GM19239 (cell line): ENCODE measurements at regions not wholly inside any gene's neighbourhood (a gene's known extent, or its start where the extent isn't known, plus 50 kb on each side); places are given as distances from the start of the nearest gene placed in this dataset.
"Not testable (repeated sequence)": the region's sequence is repeated elsewhere in the genome, so short reads cannot be mapped to it uniquely, and the experiment has no call there.

Experiments
- DNase-seq: peaks from one replicate; pipeline ENCODE4 v3.0.0; 2011; ENCODE audit warnings: low spot score; ENCODE audit not compliant: insufficient read length
- FAIRE-seq: peaks from 2 replicates; lab custom pipeline; 2011; peaks lifted over from hg19 to GRCh38; lab: Jason Lieb, UNC

DNA sequence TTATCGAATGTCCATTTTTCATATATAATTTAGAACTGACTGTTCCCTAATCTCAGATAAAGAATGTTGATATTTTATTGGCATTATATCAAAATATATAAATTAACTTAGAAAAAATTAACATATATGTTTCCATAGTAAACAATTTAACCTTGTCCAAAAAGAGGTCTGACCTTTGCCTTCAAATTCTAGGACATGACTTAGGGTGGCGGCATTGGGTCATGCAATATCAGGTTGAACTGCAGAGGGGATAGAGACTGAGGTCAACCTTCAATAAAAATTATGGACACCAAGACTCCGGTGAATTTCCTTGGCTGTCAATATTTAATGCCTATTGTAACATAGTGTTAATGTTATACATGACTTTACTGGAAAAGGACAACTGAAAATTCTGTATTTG lies 199.8 kb downstream of the RPL10L start:
- no peak for DNase-seq
- no peak for FAIRE-seq

DNA sequence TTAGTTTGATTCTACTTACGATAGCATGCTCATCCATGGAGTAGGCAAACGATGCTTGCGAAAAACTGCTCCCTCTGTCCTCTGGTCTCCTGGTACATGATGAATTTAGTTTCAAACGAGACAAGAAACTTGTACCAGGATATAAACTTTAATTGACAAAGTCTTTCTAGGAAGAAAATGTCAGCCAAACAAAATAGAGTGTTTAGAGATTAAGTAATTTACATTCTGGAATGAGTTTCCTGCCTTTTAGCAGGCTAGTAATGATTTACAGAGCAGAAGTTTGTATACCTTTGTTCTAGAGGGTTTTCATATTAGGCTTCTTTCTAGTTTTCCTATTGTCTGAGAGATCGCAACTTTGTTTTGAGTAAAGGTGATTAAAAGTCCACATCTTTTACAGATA lies 206.9 kb downstream of the RPL10L start:
- DNase-seq, result no peak

DNA sequence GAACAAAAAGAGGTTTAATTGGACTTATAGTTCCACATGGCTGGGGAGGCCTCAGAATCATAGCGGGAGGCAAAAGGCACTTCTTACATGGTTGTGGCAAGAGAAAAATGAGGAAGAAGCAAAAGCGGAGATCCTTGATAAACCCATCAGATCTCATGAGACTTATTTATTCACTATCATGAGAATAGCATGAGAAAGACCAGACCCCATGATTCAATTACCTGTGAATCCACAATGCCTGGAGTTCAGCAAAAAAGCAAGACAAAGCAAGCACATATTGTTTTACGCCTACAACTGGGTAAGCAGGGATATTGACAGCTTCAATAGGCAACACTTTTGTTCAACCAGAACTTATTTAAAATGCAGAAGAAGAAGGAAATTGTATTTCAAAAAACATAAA lies 218.2 kb downstream of the RPL10L start:
- DNase-seq (no peak), FAIRE-seq (no peak)

More for the DNA sequence above, 206.9 kb downstream of the RPL10L start:
- FAIRE-seq, result no peak

DNA sequence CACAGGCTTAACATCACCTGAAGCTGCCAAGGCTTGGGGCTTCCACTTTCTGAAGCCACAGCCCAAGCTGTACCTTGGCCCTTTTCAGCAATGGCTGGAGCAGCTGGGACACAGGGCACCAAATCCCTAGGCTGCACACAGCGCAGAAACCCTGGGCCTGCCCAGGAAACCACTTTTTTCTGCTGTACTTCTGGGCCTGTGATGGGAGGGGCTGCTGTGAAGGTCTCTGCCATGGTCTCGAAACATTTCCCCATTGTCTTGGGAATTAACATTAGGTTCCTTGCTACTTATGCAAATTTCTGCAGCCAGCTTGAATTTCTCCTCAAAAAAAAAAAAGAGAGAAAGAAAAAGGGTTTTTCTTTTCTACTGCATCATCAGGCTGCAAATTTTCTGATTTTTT lies 219.1 kb downstream of the RPL10L start:
- FAIRE-seq (no peak), DNase-seq (no peak)

DNA sequence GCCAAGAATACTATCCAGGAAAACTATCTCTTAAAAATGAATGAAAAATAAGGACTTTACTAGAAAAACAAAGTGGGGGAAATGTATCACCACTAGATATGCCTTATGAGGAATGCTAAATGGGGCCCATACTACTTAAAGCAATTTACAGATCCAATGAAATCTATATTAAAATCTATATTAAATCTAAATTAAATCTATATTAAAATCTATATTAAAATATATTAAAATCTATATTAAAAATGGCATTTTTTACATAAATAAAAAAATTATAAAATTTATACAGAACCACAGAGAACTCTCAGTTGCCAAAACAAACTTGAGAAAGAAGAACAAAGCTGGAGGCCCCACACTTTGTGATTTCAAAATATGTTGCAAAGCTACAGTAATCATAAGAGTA lies 234.5 kb downstream of the RPL10L start:
- FAIRE-seq (no peak), DNase-seq (no peak)

DNA sequence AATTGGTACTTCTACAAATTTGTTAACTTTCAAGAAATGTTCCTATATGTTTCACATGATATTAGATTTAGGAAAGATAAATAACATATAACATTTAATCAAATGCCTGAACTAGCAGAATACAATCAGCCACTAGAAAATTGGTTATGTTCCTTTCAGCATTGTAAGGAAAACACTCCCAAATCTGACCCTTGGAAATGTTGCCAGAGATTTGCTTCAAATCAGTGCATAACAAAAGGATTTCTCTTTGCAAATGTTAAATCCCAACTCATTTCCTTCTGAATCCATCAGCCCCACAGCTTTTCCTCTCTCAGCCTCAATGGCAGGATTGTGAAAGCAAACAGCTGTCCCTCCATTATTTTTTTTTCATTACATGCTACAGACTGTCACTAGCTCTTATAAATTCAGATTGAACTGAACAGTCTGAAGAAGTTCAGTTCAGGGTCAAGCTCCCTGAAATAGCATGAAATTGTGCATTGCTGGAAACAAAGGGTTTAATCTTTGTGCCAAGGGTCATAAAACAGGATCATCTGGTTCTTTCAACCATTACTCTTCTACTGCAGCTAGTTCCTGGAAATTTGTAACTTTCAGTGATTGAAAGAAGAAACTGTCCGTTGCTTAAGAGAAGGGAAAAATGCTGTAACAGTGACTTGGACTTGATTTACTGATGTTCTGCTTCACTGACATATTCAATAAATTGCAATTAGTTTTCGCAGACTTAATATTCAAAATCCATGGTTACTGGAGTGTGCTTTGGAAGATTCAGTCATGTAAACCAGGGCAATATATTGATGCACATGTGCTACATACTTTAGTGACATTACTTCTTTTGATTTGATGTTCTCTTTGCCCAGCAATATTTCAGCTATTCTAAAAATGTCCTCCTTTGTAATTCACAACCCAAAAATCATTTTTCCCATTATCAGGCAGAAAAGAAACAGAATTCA lies 246.4 kb downstream of the RPL10L start:
- FAIRE-seq (no peak), DNase-seq (no peak)

DNA sequence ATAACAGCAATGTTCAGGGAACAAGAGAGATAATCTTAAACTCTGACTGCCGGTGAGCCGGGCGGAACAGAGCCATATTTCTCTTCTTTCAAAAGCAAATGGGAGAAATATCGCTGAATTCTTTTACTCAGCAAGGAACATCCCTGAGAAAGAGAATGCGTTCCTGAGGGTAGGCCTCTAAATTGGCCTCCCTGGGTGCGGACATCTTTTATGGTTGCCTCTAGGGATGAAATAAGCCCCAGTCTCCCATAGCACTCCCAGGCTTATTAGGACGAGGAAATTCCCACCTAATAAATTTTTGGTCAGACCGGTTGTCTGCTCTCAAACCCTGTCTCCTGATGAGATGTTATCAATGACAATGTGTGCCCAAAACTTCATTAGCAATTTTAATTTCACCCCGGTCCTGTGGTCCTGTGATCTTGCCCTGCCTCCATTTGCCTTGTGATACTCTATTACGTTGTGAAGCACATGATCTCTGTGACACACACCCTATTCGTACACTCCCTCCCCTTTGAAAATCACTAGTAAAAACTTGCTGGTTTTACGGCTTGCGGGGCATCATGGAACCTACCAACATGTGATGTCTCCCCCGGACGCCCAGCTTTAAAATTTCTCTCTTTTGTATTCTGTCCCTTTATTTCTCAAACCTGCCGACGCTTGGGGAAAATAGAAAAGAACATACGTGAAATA lies 249.4 kb downstream of the RPL10L start:
- not testable (repeated sequence) for FAIRE-seq, DNase-seq

DNA sequence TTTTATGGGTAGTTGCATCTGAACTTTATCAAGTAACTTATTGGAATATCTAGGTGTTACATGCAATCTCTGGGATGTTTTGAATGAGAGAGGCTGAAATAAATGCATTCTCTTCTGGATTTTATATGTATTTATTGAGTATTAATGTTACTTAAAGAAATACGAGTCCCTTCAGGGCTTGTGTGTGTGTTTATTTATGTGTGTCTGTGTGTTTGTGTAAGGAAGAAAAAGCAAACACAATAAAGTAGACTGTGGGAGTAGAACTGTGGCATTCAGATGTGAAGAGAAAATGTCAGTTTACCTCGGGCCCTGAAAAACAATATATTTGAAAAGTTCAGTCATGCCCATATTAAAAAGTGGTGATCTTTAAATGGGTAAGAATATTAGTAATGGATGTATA lies 250.5 kb downstream of the RPL10L start:
- no peak for DNase-seq

DNA sequence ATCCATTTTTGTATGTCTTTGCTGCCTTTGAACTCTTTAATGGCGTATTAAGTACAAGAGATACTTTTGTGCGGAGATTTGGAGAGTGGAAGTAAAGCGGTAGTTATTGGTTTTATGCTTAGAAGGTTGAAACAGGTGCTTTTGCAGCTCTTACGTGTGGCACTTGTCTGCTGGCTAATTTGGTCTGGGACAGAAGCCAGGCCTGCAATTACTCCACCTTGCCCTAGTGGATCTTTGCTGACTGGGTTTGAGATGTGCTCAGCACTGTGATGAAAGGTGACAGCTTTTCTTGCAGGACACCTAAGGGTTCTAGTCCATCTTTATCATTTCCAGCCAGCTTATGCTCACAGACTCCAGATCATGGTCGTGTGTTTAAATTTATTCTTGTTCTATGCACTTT lies 252.5 kb downstream of the RPL10L start:
- DNase-seq (no peak), FAIRE-seq (no peak)

More for the DNA sequence above, 250.5 kb downstream of the RPL10L start:
- FAIRE-seq, result no peak

DNA sequence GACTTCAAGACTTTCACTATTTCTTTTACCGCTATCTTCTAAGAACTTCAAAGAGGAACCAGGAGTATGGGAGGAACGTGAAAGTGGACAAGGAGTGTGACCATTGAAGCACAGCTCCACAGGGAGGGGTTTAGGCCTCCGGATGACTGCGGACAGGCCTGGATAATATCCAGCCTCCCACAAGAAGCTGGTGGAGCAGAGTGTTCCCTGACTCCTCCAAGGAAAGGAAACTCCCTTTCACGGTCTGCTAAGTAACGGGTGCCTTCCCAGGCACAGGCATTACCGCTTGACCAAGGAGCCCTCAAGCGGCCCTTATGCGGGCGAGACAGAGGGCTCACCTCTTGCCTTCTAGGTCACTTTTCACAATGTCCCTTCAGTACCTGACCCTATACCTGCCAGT lies 267.0 kb downstream of the RPL10L start:
- DNase-seq, result no peak
- no peak for FAIRE-seq

DNA sequence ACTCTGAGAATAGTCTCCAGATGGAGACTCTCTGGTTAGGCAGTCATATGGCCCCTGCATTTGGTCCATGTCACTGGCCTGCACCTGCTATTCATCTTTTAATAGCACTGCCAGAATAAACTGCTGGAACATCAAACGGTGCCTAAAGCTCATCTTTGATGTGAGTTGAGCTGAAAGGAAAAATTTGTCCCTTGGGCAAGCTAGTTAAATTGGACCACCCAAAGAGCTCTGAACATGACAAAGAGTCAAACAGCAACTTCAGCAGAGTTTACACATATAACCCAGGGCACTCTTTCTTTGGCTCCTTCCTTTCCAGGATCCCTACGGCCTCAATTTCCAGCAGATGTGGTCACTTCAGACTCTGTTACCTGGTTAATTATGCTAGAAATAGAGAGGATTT lies 269.9 kb downstream of the RPL10L start:
- no peak for DNase-seq
- no peak for FAIRE-seq

DNA sequence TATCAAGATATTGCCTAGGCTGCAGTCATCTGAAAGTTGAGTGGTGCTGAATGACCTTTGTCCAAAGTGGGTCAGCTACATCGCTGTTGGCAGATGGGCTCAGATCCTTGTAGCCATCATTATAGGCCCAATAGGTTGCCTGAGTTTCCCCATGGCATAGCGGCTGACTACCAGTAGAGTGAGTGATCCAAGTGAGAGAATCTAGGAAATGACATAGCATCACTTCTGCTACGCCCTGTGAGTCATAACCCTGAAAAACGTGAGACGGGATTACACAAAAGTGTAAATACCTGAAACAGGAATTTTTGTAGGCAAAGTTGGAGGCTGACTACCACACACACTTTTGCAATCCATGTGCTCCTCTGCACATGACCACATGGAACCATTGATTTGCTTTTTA lies 273.3 kb downstream of the RPL10L start:
- FAIRE-seq, result no peak

DNA sequence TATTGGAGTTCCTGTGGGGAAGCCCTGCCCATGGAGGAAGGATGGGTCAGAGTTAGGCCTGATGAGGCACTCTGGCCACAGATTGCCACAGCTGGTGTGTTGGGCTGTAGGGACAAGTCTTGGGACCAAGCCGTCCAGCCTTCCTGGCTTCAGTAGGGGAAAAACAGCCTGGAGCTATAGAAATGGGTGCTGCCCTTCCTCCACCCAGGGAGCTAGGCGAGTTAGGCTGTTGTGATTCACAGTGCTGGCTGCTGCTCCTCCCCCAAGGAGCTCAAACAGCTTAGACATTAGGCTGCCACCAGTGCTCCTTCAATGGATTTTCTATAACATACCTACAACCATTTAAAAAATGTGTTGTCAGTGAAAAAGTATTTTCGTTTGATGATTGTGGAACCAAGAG lies 274.3 kb downstream of the RPL10L start:
- no peak for DNase-seq

More for the DNA sequence above, 273.3 kb downstream of the RPL10L start:
- DNase-seq, result no peak

DNA sequence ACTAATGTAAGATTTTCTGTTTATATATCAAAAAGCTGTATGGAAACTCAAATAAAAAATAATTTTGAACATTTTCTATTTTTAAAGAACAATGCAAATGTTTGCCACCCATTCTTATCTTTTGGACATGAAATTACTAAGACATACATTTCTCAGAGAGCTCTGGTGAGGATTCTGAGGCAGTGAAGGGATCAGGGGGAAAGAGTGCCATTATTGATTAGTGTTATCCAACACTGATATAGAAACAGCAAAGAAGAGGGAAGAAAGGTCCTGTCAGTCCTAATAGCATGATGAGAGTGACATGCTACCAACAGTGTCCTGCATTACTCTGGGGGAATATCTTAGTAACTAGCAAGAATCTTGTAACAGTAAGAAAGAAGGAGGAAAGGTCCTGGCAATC lies 282.2 kb downstream of the RPL10L start:
- FAIRE-seq (no peak), DNase-seq (no peak)

More for the DNA sequence above, 274.3 kb downstream of the RPL10L start:
- no peak for FAIRE-seq

DNA sequence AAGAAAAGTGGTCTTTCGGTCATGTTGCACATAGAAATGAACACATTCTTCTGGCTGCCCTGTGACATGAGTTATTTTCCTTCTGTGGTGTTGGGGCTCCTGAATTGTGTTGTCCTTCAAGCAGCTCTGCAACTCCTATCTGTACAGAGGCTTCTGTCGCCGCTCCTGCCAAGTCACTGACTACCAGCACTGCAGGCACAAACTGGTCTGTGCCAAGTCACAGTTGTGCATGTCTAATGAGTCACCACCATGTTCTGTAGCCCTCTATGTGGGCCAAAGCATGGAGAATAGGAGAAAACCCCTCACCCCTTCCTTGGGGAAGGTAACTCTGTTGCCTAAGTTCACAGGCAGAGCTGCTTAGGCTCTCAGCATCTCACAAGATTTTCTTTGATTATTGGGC lies 283.3 kb downstream of the RPL10L start:
- FAIRE-seq (no peak), DNase-seq (no peak)

DNA sequence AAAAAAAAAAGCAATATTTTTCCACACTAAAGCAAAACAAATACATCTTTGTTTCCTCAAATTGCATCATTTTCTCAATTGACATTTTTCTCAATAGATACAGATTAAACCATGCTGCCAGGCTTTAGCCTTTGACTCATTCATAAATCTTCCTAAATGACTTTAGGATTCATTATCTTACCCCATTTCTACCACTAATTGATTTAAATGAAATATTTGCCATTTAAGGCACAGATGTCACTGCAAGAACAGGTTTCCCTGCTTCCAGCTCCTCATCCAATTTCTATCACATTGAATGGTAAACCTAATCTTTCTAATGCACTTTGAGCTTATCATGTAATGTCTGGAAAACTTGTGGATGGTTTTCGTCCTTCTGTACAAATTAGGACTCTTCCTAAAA lies 298.7 kb downstream of the RPL10L start:
- no peak for FAIRE-seq
- DNase-seq, result no peak

DNA sequence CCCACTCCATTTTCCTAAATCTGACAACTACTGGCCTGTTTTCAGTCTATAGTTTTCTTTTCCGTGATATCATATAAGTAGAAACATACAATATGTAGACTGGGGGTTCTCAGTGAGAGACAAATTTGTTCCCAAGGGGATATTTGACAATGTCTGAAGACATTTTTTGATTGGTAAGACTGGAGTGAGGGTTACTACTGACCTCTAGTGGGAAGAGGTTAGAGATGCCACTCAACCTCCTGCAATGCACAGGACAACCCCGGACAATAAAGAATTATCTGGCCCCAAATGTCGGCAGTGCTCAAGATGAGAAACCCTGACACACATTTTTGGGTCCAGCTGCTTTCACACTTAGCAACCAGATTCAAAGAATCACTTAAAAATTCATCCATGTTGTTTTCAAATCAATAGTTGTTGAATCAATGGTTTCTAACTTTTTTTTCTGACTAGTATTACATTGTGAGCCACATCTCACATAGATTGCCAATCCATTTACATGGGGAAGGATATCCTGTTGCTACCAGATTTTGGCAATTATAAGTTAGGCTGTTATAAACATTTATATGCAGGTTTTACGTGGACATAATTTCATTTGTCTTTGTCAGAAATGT lies 307.1 kb downstream of the RPL10L start:
- no peak for FAIRE-seq
- no peak for DNase-seq

DNA sequence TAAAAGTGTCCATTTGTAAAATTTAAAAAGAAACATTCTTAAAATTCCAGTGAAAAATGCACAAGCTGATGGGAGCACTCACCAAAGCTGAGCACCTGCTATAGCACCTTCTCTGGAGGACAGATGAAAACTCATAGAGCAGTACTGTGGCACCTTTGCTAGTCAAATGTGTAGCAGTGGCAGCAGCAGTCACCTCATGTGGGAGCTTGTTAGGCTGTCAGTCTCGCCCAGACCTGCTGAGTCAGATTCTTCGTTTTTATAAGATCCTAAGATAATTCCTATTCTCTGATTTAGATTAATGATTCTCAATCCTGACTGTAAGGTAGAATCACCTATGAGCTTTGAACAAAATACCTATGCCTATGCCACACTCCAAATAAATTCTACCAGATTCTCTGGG lies 325.8 kb downstream of the RPL10L start:
- DNase-seq, result no peak
- no peak for FAIRE-seq

DNA sequence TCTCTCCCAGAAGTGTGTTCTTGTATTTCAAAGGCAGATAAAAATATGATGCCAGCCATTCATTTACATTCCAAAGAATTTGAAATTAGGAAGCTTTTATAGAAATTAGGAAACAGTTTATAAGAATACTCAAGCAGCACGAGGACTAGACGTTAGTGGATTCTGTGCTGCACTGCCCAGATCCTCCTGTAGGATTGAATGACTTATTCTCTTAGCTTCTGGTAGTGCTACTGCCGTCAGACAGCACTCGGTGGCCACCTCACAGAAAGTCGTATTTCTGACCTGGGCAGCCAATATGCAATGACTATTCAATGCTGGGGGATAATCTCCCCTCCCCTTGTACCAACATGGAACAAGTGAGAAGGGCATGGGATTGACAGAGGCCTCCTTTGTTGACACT lies 326.4 kb downstream of the RPL10L start:
- DNase-seq (no peak), FAIRE-seq (no peak)

DNA sequence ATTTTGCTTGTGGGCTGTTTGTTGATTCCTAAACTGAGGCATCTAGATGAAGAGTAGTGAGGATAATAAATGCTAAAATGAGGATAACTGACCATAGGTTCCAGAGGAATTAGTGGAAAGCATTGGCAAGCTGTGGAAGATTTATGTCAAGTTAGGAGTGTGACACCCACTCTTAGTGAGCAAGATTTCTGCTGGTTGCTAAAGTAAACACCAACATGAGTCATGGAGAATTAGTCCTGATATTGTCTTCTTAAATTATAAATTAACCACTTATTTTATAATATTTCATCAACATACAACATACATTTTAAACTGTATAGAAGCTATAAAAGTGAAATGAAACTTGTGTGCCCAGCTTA lies 328.2 kb downstream of the RPL10L start:
- no peak for DNase-seq
- FAIRE-seq, result no peak

DNA sequence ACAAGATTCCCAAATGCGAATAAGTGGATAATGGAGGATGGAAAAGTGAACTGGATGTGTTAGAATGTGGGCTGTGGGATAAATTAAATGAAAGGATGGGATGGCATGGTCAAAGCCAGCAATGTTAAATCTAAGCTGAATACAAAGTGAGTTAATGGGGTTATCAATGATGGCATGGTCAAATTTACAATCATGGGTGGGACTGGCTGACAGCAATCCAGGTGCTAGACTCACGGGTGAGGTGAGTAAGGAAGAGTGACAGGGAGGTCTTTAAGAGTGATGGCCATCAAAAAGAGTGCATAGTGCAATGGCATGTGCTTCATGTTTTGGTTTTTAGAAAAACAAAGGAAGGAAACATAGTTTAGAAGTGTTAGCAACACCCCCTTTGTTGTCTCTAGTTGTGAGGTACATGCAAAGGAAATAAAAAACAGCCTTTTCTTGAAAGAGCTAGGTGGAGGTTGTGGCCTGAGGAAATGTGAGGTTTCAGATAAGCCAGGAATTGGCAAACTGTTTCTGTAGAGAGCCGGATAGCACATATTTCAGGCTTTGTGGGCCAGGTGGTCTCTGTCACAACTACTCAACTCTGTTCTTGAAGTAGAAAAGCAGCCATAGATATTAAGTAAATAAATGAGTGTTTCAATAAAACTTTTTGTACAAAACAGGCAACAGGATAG lies 328.7 kb downstream of the RPL10L start:
- DNase-seq (no peak), FAIRE-seq (no peak)
